CD4-positive, alpha-beta T cell (primary cell): ENCODE measurements at regions not wholly inside any gene's neighbourhood (a gene's known extent, or its start where the extent isn't known, plus 50 kb on each side); places are given as distances from the start of the nearest gene placed in this dataset.

Source experiments
- ATAC-seq: fragments of 200-7000 bp; cut with Tn5 transposase; one replicate; pipeline ENCODE4 v1.10.0; 2022; ENCODE audit warnings: mild to moderate bottlenecking; ENCODE audit not compliant: poor library complexity
- CTCF ChIA-PET: fragments of 350-600 bp; sonication (Branson Sonifier 250); formaldehyde crosslinking; loops from one replicate; lab custom pipeline; 2021; ENCODE audit warnings: antibody characterized with exemption, inconsistent platforms; lab: Charles Lee
- POLR2A ChIA-PET: fragments of 350-600 bp; sonication (Branson Sonifier 250); formaldehyde crosslinking; loops from one replicate; lab custom pipeline; 2021; ENCODE audit warnings: antibody characterized with exemption, inconsistent platforms; lab: Charles Lee
- DNase-seq, 14 experiments: peaks; one replicate each; pipeline ENCODE4 v3.0.0-alpha.2; 2013 to 2020; ENCODE audit warnings: mixed read lengths in 2 of 14
- H3K27ac ChIP-seq, 2 donors: one replicate each; pipeline versions ENCODE4 v1.5.1 to v1.7.0; 2013; ENCODE audit warnings: low read length in 2 of 2, low read depth in 1 of 2, mild to moderate bottlenecking in 1 of 2
- H3K27me3 ChIP-seq, 2 experiments: 1 replicate in 1 of 2; 2 replicates in 1 of 2; pipeline versions ENCODE4 v1.6.1 to v1.7.0; 2013; ENCODE audit warnings: low read length in 2 of 2, control low read depth in 1 of 2, mild to moderate bottlenecking in 1 of 2, moderate library complexity in 1 of 2; ENCODE audit not compliant: insufficient read depth in 2 of 2, control insufficient read depth in 1 of 2
- H3K36me3 ChIP-seq: one replicate; pipeline ENCODE4 v1.6.1; 2013; ENCODE audit warnings: low read length, control low read depth; ENCODE audit not compliant: insufficient read depth
- H3K4me1 ChIP-seq: one replicate; pipeline ENCODE4 v1.6.1; 2013; ENCODE audit warnings: low read length, control low read depth; ENCODE audit not compliant: insufficient read depth
- H3K4me3 ChIP-seq: one replicate; pipeline ENCODE4 v1.5.1; 2013; ENCODE audit warnings: mild to moderate bottlenecking, low read length, moderate library complexity
- H3K9me3 ChIP-seq, 2 experiments: 1 replicate in 1 of 2; 2 replicates in 1 of 2; pipeline versions ENCODE4 v1.6.1 to v1.7.0; 2013; ENCODE audit warnings: low read length in 2 of 2, mild to moderate bottlenecking in 2 of 2, control low read depth in 1 of 2, moderate library complexity in 1 of 2; ENCODE audit not compliant: control insufficient read depth in 1 of 2, insufficient read depth in 1 of 2
- H3K27ac Mint-ChIP-seq: one replicate; pipeline ENCODE4 v1.8.0; 2020; ENCODE audit warnings: mixed read lengths
- H3K27me3 Mint-ChIP-seq: one replicate; pipeline ENCODE4 v1.8.0; 2021; ENCODE audit warnings: mixed read lengths
- H3K36me3 Mint-ChIP-seq: one replicate; pipeline ENCODE4 v1.8.0; 2021; ENCODE audit warnings: low read depth, mixed read lengths
- H3K4me1 Mint-ChIP-seq: one replicate; pipeline ENCODE4 v1.8.0; 2021; ENCODE audit warnings: low read depth, mixed read lengths
- H3K4me3 Mint-ChIP-seq: one replicate; pipeline ENCODE4 v1.8.0; 2020; ENCODE audit warnings: mild to moderate bottlenecking, mixed read lengths
- H3K9me3 Mint-ChIP-seq: one replicate; pipeline ENCODE4 v1.8.0; 2020; ENCODE audit warnings: mixed read lengths
- intact Hi-C, 2 experiments: fragments of 100-400 bp; cut with DNase I in 1 of 2; cut with micrococcal nuclease in 1 of 2; formaldehyde crosslinking; loops; one replicate each; pipeline versions ENCODE4 v1.15.1 to v1.9.0; 2023 to 2025; cut with DNase I, micrococcal nuclease
- TF ChIP-seq, protein P1 (sequence below): fragments of 200-600 bp; IDR thresholded peaks from one replicate; pipeline ENCODE4 v1.8.0; 2022; ENCODE audit warnings: antibody characterized with exemption, mild to moderate bottlenecking

DNA sequence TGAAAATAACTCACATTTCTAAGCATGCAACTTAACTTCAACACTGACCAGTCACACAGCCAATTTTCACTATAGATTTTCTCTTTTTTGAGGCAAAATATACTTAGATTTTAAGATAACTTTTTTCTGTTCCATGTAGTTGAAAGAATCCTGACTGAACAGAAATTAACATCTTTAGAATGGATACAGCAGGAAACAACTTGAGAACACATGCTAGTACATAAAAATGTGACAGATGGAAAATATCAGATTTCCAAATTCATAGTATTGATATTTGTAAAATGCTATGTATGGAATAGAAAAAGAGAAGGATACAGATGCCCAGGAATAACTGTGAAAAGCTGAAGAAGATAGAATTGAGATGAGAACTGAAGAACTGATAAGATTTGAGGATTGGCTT, 1270.6 kb downstream of the KCNT2 start:
- ChIA-PET CTCF (no interaction called here), POLR2A (no interaction called here)
- intact Hi-C loops = no loop called here
- Mint-ChIP-seq H3K36me3 (no peaks in the 10 kb centered on the region), H3K4me3 (no peak overlapping the region), H3K27ac (no peak overlapping the region), H3K4me1 (no peaks in the 10 kb centered on the region), H3K9me3 (no peaks in the 10 kb centered on the region), H3K27me3 (no peaks in the 10 kb centered on the region)
- TF ChIP-seq, protein P1, sequence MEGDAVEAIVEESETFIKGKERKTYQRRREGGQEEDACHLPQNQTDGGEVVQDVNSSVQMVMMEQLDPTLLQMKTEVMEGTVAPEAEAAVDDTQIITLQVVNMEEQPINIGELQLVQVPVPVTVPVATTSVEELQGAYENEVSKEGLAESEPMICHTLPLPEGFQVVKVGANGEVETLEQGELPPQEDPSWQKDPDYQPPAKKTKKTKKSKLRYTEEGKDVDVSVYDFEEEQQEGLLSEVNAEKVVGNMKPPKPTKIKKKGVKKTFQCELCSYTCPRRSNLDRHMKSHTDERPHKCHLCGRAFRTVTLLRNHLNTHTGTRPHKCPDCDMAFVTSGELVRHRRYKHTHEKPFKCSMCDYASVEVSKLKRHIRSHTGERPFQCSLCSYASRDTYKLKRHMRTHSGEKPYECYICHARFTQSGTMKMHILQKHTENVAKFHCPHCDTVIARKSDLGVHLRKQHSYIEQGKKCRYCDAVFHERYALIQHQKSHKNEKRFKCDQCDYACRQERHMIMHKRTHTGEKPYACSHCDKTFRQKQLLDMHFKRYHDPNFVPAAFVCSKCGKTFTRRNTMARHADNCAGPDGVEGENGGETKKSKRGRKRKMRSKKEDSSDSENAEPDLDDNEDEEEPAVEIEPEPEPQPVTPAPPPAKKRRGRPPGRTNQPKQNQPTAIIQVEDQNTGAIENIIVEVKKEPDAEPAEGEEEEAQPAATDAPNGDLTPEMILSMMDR = no peak
- Histone ChIP-seq H3K27me3 (no peaks in the 10 kb centered on the region), H3K36me3 (no peaks in the 10 kb centered on the region), H3K4me3 (no peak overlapping the region), H3K27ac (no peak overlapping the region), H3K4me1 (no peaks in the 10 kb centered on the region), H3K9me3 (no peaks in the 10 kb centered on the region)
- DNase-seq (no peak), ATAC-seq (no peak)

DNA sequence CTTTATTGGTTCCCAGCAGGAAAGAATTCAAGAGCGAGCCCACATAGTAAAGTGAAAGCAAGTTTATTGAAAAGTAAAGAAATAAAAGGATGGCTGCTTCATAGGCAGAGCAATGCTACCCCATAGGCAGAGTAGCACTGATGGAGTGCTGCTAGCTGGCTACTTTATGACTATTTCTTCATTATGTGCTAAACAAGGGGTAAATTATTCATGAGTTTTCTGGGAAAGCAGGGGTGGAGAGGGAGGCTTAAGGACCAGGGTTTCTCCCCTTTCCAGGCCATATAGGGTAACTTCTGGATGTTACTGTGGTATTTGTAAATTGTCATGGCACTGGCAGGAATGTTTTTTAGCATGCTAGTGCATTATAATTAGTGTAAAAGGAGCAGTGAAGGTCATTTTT, 1271.4 kb downstream of the KCNT2 start:
- intact Hi-C loops = no loop called here
- Histone ChIP-seq H3K27me3 (no peaks in the 10 kb centered on the region), H3K4me1 (no peaks in the 10 kb centered on the region), H3K4me3 (no peak overlapping the region), H3K36me3 (no peaks in the 10 kb centered on the region), H3K9me3 (no peaks in the 10 kb centered on the region), H3K27ac (no peak overlapping the region)
- Mint-ChIP-seq H3K27me3 (no peaks in the 10 kb centered on the region), H3K4me1 (no peaks in the 10 kb centered on the region), H3K27ac (no peak overlapping the region), H3K36me3 (no peaks in the 10 kb centered on the region), H3K9me3 (no peaks in the 10 kb centered on the region), H3K4me3 (no peak overlapping the region)
- TF ChIP-seq, protein P1 = no peak
- POLR2A ChIA-PET = no interaction called here
- CTCF ChIA-PET = no interaction called here
- DNase-seq = no peak
- no peak for ATAC-seq

DNA sequence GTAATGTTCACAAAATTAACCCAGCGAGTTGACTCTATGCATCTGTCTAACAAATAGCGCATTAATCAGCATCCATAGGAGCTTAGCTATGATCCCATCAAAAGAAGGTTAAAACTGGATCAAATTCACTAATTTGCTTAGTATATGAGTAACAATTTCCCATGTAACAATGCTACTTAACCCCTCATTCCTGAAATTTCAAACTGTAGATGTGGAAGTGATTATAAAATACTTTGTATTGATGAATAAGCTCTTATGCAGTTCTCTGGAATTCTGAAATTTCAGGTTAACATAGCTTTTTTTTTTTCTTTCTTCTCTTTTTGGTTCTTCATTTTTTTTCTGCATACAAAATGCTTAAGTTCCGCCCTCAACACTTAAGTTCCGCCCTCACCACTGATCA, 1272.7 kb downstream of the KCNT2 start:
- Mint-ChIP-seq H3K36me3 (no peaks in the 10 kb centered on the region), H3K9me3 (no peaks in the 10 kb centered on the region), H3K4me1 (no peaks in the 10 kb centered on the region), H3K4me3 (no peak overlapping the region), H3K27ac (no peak overlapping the region), H3K27me3 (no peaks in the 10 kb centered on the region)
- intact Hi-C loops = no loop called here
- Histone ChIP-seq H3K9me3 (no peaks in the 10 kb centered on the region), H3K27ac (no peak overlapping the region), H3K27me3 (no peaks in the 10 kb centered on the region), H3K4me3 (no peak overlapping the region), H3K4me1 (no peaks in the 10 kb centered on the region), H3K36me3 (no peaks in the 10 kb centered on the region)
- TF ChIP-seq, protein P1 = no peak
- ChIA-PET POLR2A (no interaction called here), CTCF (no interaction called here)
- no peak for DNase-seq
- no peak for ATAC-seq
